Activated T-cell treated with anti-CD3 and anti-CD28 coated beads, Interleukin-2, amount 50 U/mL, for 4 hours (primary cell): ENCODE measurements at regions not wholly inside any gene's neighbourhood (a gene's known extent, or its start where the extent isn't known, plus 50 kb on each side); places are given as distances from the start of the nearest gene placed in this dataset.

Experiments used
- ATAC-seq, 2 donors: fragments of 200-7000 bp; cut with Tn5 transposase; one replicate each; pipeline ENCODE4 v1.10.0; 2021
- DNase-seq: peaks from one replicate; pipeline ENCODE4 v3.0.0-alpha.2; 2020
- H3K27me3 Mint-ChIP-seq: one replicate; pipeline ENCODE4 v1.8.0; 2021; ENCODE audit warnings: low read depth, mixed read lengths
- H3K36me3 Mint-ChIP-seq: one replicate; pipeline ENCODE4 v1.8.0; 2022; ENCODE audit warnings: mixed read lengths; ENCODE audit not compliant: insufficient read depth
- H3K4me1 Mint-ChIP-seq: one replicate; pipeline ENCODE4 v1.8.0; 2021; ENCODE audit warnings: low read depth, mixed read lengths
- H3K4me3 Mint-ChIP-seq: one replicate; pipeline ENCODE4 v1.8.0; 2021; ENCODE audit warnings: mild to moderate bottlenecking, moderate library complexity, mixed read lengths
- H3K9me3 Mint-ChIP-seq: one replicate; pipeline ENCODE4 v1.8.0; 2021; ENCODE audit warnings: mixed read lengths

GRCh38 chr1:115192200-115192767 lies 103.0 kb upstream of the TSPAN2 start:
- no peaks in the 10 kb centered on the region for H3K4me1 Mint-ChIP-seq
- DNase-seq (no peak), ATAC-seq (no peak)
- H3K27me3 Mint-ChIP-seq, result peaks cover 2% of the 10 kb centered on the region
- H3K36me3 Mint-ChIP-seq, result no peaks in the 10 kb centered on the region
- H3K4me3 Mint-ChIP-seq, result no peak overlapping the region
- no peaks in the 10 kb centered on the region for H3K9me3 Mint-ChIP-seq

DNA sequence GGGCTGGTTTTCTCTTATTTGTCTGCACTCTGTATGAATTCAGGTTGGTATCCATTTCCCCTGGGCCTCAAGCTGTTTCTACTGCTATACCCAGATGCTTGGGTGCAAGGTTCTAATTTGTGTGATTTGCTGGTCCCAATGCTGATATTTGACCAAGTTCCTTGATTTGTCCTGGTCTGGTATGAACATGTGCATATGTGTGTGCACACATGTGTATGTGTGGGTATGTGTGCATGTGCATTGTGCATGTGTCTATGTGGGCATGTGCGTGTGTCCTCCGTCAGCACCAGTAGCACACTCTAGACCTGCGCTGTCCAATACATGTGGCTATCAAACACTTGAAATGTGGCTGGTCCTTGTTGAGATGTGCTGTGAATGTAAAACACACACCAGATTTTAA lies 102.4 kb upstream of the TSPAN2 start:
- no peak for ATAC-seq
- Mint-ChIP-seq H3K27me3 (peaks cover 2% of the 10 kb centered on the region), H3K36me3 (no peaks in the 10 kb centered on the region), H3K4me1 (no peaks in the 10 kb centered on the region), H3K9me3 (no peaks in the 10 kb centered on the region), H3K4me3 (no peak overlapping the region)
- DNase-seq, result no peak

- Mint-ChIP-seq H3K36me3 (no peaks in the 10 kb centered on the region), H3K27me3 (peaks cover 2% of the 10 kb centered on the region), H3K4me1 (no peaks in the 10 kb centered on the region), H3K4me3 (no peak overlapping the region), H3K9me3 (no peaks in the 10 kb centered on the region)
- ATAC-seq (no peak), DNase-seq (no peak)
Observed at GRCh38 chr1:115190540-115191170, 101.4 kb upstream of the TSPAN2 start.

DNA sequence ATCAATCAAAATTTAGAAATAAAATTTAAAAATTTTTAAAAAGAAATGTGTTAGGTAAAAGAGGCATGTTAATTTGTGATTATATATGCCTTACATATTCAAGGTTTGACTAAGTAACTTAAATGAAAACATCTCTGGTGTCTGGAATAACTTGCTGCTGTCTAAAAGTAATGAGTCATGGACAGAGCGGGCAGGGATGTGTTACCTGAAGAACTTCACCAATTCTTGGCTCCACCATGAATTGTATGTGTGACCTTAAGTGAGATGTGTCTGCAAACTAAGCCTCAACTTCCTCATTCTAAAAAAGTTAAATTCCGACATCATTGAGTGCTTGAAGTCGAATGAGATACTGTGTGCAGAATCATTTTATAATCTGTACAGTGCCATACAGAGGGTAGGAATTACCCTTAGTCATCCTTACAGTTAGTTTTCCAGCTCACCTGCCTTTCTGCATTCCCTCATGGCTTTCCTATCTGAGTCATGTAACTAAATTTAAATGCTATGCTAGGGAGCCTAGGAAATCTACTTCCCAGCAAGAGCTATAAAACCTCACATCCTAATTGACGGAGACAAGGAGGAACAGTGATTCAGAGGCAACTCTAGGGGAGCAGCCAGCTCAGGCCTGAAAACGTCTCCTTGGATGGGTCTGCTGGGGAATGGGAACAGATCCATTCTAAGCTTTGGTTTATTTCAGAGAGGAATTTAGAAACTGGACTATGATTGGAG lies 100.7 kb upstream of the TSPAN2 start:
- DNase-seq (no peak), ATAC-seq (no peak)
- no peaks in the 10 kb centered on the region for H3K36me3 Mint-ChIP-seq
- H3K27me3 Mint-ChIP-seq, result peaks cover 2% of the 10 kb centered on the region
- no peaks in the 10 kb centered on the region for H3K9me3 Mint-ChIP-seq
- H3K4me1 Mint-ChIP-seq, result no peaks in the 10 kb centered on the region
- no peak overlapping the region for H3K4me3 Mint-ChIP-seq

DNA sequence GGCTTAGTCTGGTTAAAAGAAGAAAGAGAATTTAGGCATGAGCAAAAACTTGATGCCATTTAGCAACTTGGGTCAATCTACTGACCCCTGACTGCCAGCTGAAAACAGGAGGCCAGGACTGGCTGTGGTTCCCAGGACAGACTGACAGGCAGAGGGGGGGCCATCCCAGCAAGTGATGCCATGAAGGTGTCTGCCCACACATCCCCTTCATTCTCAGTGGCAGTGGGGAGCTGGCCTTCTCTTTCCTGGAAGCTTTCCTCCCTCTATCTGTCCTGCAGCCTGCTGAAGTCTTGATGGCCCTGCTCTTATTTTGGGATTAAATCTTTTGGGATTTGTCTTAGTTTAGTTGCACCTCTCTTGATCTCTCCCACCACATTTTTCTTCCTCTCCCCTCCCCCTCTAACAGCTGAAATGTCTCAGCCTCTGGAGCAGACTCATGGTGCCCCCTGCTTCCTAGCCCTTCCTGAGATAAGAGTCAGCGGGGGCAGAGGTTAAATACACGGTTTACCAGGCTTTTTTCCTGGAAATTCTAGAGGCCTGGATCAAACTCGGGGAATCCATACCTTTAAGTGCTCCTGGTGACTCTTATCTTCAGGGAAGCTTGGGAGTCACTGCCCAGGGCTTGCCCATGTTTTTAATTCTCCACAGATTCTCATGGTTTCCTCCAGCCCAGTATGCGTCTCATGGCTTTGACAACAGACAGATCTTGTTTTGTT lies 99.5 kb upstream of the TSPAN2 start:
- Mint-ChIP-seq H3K9me3 (no peaks in the 10 kb centered on the region), H3K4me3 (no peak overlapping the region), H3K4me1 (no peaks in the 10 kb centered on the region), H3K36me3 (no peaks in the 10 kb centered on the region), H3K27me3 (peaks cover 2% of the 10 kb centered on the region)
- ATAC-seq (no peak), DNase-seq (no peak)

DNA sequence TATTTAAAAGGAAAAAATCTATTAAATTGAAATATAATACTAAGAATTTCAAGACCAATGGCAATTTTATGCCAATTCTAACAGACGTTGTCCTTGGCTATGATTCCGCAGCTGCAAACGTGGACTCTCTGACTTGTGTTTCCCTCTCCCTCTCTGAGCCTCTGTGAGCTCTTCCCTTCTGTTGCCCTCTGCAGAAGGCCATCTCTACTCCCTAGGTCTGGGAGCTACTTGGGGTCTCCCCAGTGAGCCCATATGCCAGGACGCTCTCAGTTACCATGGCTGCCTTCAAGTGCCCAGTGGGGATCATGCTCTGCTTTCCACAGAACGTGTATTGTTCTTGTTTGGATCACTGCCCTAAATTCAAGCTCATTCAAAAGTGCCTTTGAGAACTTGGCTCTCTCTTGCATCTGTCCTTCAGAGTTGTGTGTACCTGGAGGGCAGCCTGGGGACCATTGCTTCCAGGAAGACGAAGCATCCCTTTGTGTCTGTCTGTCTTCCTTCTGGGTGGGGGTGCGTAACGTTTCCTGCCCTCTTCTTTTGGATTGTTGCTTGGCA lies 97.5 kb upstream of the TSPAN2 start:
- DNase-seq (no peak), ATAC-seq (no peak)
- peaks cover 1% of the 10 kb centered on the region for H3K27me3 Mint-ChIP-seq
- no peaks in the 10 kb centered on the region for H3K4me1 Mint-ChIP-seq
- no peak overlapping the region for H3K4me3 Mint-ChIP-seq
- H3K36me3 Mint-ChIP-seq, result no peaks in the 10 kb centered on the region
- no peaks in the 10 kb centered on the region for H3K9me3 Mint-ChIP-seq

DNA sequence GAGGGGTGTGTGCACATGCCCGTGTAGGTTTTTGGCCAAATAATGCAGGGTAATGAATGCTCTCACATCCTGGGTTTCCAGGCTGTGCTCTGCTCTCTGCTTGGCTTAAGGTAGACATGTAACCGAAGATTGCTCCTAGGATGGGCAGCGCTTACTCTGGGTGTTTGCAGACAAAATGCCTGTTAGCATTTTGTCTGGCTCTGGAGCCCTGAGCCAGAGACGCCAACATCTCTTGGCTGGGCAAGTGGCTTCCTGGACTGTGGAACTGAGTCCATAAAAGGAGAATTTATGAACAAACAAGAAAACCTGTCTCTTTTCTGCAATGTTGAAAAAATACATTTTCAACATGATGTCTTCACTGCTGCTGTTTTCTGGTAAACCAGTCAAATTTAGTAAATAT lies 96.0 kb upstream of the TSPAN2 start:
- Mint-ChIP-seq H3K9me3 (no peaks in the 10 kb centered on the region), H3K4me3 (no peak overlapping the region), H3K27me3 (no peaks in the 10 kb centered on the region), H3K36me3 (no peaks in the 10 kb centered on the region), H3K4me1 (no peaks in the 10 kb centered on the region)
- ATAC-seq, result no peak
- no peak for DNase-seq

GRCh38 chr1:115184951-115185331 lies 95.6 kb upstream of the TSPAN2 start:
- peak overlapping the region; percentile 14 for H3K4me3 Mint-ChIP-seq
- H3K27me3 Mint-ChIP-seq, result no peaks in the 10 kb centered on the region
- no peaks in the 10 kb centered on the region for H3K36me3 Mint-ChIP-seq
- DNase-seq, result no peak
- ATAC-seq, result peak in 1 of 2 donors; percentile 19
- no peaks in the 10 kb centered on the region for H3K9me3 Mint-ChIP-seq
- no peaks in the 10 kb centered on the region for H3K4me1 Mint-ChIP-seq

DNA sequence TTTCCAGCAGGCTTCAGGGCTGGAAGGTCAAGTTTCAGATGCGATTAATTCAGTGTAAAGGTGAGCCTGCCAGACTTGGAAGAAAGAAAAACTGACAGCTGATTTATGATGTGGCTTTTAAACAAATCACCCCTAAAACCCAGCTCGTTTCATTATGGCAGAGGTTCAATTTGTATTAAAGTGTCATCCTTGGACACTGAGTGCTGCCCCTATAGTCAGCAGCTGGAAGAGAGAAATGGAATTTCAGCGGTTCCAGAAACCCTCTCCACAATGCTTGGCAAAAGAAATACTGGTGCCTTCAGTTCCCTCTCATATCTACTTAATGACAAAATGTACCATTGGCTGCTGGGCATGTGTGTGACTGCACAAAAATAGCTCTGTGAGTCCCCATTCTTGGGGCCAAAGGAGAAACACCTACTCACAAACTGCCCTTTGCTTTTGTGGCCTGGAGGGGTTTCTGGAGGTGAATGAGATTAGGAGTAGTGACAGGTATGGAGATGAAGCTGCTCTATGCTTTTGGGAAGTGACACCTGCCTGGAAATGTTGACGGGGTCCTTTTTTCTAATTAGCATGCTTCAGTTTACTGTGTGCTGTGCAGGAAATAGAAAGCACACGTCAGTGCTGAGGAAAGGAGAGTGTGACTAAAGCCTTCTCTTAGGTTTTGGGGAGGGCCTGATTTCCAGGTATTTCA lies 95.1 kb upstream of the TSPAN2 start:
- no peak for DNase-seq
- H3K4me1 Mint-ChIP-seq, result no peaks in the 10 kb centered on the region
- H3K4me3 Mint-ChIP-seq, result no peak overlapping the region

DNA sequence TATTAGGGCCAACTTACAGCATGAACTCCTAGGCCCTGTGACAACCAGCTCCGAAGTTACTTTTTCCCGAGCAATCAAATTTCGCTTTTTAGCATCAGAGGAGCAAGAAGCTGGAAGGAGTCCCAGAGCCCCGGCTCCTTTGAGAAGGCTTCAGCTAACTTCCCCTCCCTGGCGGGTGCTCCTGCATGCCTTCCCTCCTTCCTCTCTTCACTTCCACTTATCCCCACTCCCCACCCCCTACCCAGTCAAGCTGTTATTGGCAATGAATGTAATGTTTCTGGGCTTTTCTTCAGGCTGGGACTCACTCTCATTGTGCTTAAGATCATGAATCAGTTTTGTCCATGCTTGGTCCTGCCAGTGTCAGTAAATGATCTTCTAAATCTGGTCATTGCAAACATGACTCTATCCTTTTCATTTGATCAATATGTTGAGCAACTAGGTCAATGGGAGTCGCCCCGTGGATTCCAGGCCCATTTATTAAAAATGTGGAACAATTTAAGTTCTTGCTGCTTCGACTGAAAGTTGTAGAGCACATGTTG lies 94.5 kb upstream of the TSPAN2 start:
- no peaks in the 10 kb centered on the region for H3K4me1 Mint-ChIP-seq
- no peak overlapping the region for H3K4me3 Mint-ChIP-seq
- ATAC-seq (no peak), DNase-seq (no peak)
- no peaks in the 10 kb centered on the region for H3K27me3 Mint-ChIP-seq
- H3K9me3 Mint-ChIP-seq, result no peaks in the 10 kb centered on the region
- H3K36me3 Mint-ChIP-seq, result no peaks in the 10 kb centered on the region

More for the DNA sequence above, 95.1 kb upstream of the TSPAN2 start:
- Mint-ChIP-seq H3K36me3 (no peaks in the 10 kb centered on the region), H3K27me3 (no peaks in the 10 kb centered on the region), H3K9me3 (no peaks in the 10 kb centered on the region)
- peak in 1 of 2 donors; percentile 61 for ATAC-seq

- Mint-ChIP-seq H3K27me3 (no peaks in the 10 kb centered on the region), H3K4me3 (no peak overlapping the region), H3K9me3 (no peaks in the 10 kb centered on the region), H3K4me1 (no peaks in the 10 kb centered on the region), H3K36me3 (no peaks in the 10 kb centered on the region)
- DNase-seq (no peak), ATAC-seq (no peak)
Observed at GRCh38 chr1:115183158-115183557, 93.9 kb upstream of the TSPAN2 start.

- Mint-ChIP-seq H3K36me3 (no peaks in the 10 kb centered on the region), H3K27me3 (no peaks in the 10 kb centered on the region), H3K9me3 (no peaks in the 10 kb centered on the region), H3K4me3 (no peak overlapping the region), H3K4me1 (no peaks in the 10 kb centered on the region)
- DNase-seq (no peak), ATAC-seq (no peak)
Observed at GRCh38 chr1:115182012-115182715, 92.9 kb upstream of the TSPAN2 start.

DNA sequence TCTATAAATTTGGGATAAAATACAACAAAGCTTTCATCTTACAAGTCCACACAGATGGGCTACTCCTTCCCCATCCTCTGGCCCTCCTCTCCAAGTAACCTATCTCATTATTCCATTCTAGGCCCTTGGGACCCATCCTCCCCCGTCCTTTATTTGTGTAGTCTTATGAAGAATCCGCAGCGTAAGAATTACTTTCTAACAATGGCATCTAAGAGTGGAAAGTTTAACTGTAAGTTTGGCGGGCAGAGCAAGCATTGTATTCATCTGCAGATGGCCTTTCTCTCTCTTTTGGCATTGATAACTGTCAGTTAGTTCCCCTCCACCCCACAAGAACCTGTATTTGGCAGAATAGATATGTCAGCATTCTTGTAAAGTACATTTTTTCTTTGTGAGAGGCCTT lies 91.9 kb upstream of the TSPAN2 start:
- Mint-ChIP-seq H3K36me3 (no peaks in the 10 kb centered on the region), H3K9me3 (no peaks in the 10 kb centered on the region), H3K27me3 (no peaks in the 10 kb centered on the region), H3K4me1 (no peaks in the 10 kb centered on the region), H3K4me3 (no peak overlapping the region)
- DNase-seq (no peak), ATAC-seq (no peak)
